HG02759 (cell line): ENCODE measurements at regions not wholly inside any gene's neighbourhood (a gene's known extent, or its start where the extent isn't known, plus 50 kb on each side); places are given as distances from the start of the nearest gene placed in this dataset.
"Not testable (repeated sequence)": the region's sequence is repeated elsewhere in the genome, so short reads cannot be mapped to it uniquely, and the experiment has no call there.

Experiments
- ATAC-seq: cut with Tn5 transposase; IDR thresholded peaks from one replicate; pipeline ENCODE4 v1.9.1; 2021; ENCODE audit warnings: mild to moderate bottlenecking, moderate library complexity; ENCODE audit not compliant: unreplicated experiment

- ATAC-seq = no peak
These were observed 256.9 kb downstream of the SPRY2 start for GRCh38 chr13:80083853-80084676.

GRCh38 chr13:80083081-80083852, 257.7 kb downstream of the SPRY2 start:
- no peak for ATAC-seq

- no peak for ATAC-seq
These were observed 258.4 kb downstream of the SPRY2 start for GRCh38 chr13:80082396-80083080.

- ATAC-seq = no peak
These were observed 266.1 kb downstream of the SPRY2 start for GRCh38 chr13:80074811-80075210.

- ATAC-seq = no peak
These were observed 266.7 kb downstream of the SPRY2 start for GRCh38 chr13:80074143-80074752.

GRCh38 chr13:80072231-80072630, 268.7 kb downstream of the SPRY2 start:
- ATAC-seq = no peak

GRCh38 chr13:80070024-80070703, 270.8 kb downstream of the SPRY2 start:
- ATAC-seq = no peak

GRCh38 chr13:80069374-80069773, 271.6 kb downstream of the SPRY2 start:
- ATAC-seq = no peak

- no peak for ATAC-seq
These were observed 274.9 kb downstream of the SPRY2 start for GRCh38 chr13:80065996-80066395.

GRCh38 chr13:80062416-80062815, 278.5 kb downstream of the SPRY2 start:
- ATAC-seq = not testable (repeated sequence)

GRCh38 chr13:80059789-80060188, 281.1 kb downstream of the SPRY2 start:
- ATAC-seq = no peak

GRCh38 chr13:80058626-80059025, 282.3 kb downstream of the SPRY2 start:
- no peak for ATAC-seq

GRCh38 chr13:80055847-80056246, 285.1 kb downstream of the SPRY2 start:
- no peak for ATAC-seq

GRCh38 chr13:80054806-80055205, 286.1 kb downstream of the SPRY2 start:
- ATAC-seq = no peak

- no peak for ATAC-seq
These were observed 288.6 kb downstream of the SPRY2 start for GRCh38 chr13:80052286-80052685.

GRCh38 chr13:80050252-80050651, 290.7 kb downstream of the SPRY2 start:
- ATAC-seq = no peak

GRCh38 chr13:80048802-80049201, 292.1 kb downstream of the SPRY2 start:
- ATAC-seq = peak; percentile 98

GRCh38 chr13:80048030-80048429, 292.9 kb downstream of the SPRY2 start:
- ATAC-seq = no peak

GRCh38 chr13:80047406-80047805, 293.5 kb downstream of the SPRY2 start:
- no peak for ATAC-seq

GRCh38 chr13:80040981-80041317, 300.0 kb downstream of the SPRY2 start:
- ATAC-seq = no peak
